Mesothelial cell of epicardium (in vitro differentiated cells): ENCODE measurements at regions not wholly inside any gene's neighbourhood (a gene's known extent, or its start where the extent isn't known, plus 50 kb on each side); places are given as distances from the start of the nearest gene placed in this dataset.

ENCODE experiments used
- DNase-seq, 2 experiments: peaks; one replicate each; pipeline ENCODE4 v3.0.0; 2021; ENCODE audit warnings: low spot score in 2 of 2; ENCODE audit not compliant: unreplicated experiment in 2 of 2
- H3K27ac Mint-ChIP-seq: 2 replicates; pipeline ENCODE4 v1.8.0; 2021; ENCODE audit warnings: mixed read lengths
- H3K27me3 Mint-ChIP-seq: 2 replicates; pipeline ENCODE4 v1.8.0; 2021; ENCODE audit warnings: low read depth, mixed read lengths
- H3K36me3 Mint-ChIP-seq: 2 replicates; pipeline ENCODE4 v1.8.0; 2021; ENCODE audit warnings: mixed read lengths
- H3K4me1 Mint-ChIP-seq: 2 replicates; pipeline ENCODE4 v1.8.0; 2021; ENCODE audit warnings: mixed read lengths
- H3K4me3 Mint-ChIP-seq: 2 replicates; pipeline ENCODE4 v1.8.0; 2021; ENCODE audit warnings: mild to moderate bottlenecking, moderate library complexity, mixed read lengths
- H3K9me3 Mint-ChIP-seq: 2 replicates; pipeline ENCODE4 v1.8.0; 2021; ENCODE audit warnings: mixed read lengths
- TF ChIP-seq, protein P1 (sequence below): fragments of 200-600 bp; sonication (generic); IDR thresholded peaks from one replicate; pipeline ENCODE4 v1.5.0; 2021; ENCODE audit warnings: antibody characterized with exemption; ENCODE audit not compliant: unreplicated experiment

DNA sequence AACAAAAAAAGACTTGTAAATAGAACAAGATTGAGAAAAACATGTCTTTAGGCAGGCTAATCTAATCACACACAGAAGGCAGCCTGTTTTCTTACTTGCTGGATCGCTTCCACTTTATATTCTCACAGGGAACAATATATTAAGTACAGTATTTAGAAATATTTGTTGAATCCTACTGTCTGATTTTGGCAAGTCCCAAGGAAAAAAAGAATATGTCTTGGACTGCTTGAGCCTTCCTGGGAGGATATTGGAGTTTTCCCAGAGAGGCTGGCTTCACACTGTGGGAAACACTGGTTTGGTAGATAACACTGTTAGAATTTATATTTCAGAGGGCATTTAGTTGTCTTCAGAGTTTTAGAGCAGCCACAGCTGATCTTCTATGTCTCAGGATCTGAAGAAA, 229.7 kb downstream of the PRL start:
- Mint-ChIP-seq H3K4me1 (peaks cover 55% of the 10 kb centered on the region), H3K9me3 (no peaks in the 10 kb centered on the region), H3K36me3 (peaks cover 17% of the 10 kb centered on the region), H3K27me3 (no peaks in the 10 kb centered on the region), H3K4me3 (no peak overlapping the region), H3K27ac (peak overlapping the region; percentile 65)
- TF ChIP-seq, protein P1, sequence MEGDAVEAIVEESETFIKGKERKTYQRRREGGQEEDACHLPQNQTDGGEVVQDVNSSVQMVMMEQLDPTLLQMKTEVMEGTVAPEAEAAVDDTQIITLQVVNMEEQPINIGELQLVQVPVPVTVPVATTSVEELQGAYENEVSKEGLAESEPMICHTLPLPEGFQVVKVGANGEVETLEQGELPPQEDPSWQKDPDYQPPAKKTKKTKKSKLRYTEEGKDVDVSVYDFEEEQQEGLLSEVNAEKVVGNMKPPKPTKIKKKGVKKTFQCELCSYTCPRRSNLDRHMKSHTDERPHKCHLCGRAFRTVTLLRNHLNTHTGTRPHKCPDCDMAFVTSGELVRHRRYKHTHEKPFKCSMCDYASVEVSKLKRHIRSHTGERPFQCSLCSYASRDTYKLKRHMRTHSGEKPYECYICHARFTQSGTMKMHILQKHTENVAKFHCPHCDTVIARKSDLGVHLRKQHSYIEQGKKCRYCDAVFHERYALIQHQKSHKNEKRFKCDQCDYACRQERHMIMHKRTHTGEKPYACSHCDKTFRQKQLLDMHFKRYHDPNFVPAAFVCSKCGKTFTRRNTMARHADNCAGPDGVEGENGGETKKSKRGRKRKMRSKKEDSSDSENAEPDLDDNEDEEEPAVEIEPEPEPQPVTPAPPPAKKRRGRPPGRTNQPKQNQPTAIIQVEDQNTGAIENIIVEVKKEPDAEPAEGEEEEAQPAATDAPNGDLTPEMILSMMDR, result no peak
- DNase-seq, result no peak

DNA sequence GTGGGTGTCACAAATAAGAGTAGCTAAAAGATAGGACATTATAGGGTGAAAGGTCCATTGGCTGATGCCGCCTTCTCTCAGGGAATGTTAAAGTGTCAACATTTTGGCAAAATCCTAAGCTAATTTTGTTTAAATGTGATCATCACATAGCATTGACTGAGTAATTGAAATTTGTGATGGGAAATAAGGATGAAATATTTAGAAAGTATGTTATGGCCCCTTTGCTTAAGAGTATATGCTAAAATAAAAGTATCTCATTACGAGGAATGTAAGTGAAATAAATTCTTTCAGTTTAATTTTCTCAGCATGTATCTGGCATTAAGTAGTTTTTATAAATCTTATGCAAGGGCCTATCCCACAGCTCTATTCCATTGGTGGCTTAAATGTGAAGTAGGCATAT, 229.2 kb downstream of the PRL start:
- TF ChIP-seq, protein P1, result no peak
- H3K27ac Mint-ChIP-seq, result peak overlapping the region; percentile 65
- no peaks in the 10 kb centered on the region for H3K9me3 Mint-ChIP-seq
- H3K36me3 Mint-ChIP-seq, result peaks cover 12% of the 10 kb centered on the region
- H3K4me3 Mint-ChIP-seq, result no peak overlapping the region
- H3K4me1 Mint-ChIP-seq, result peaks cover 59% of the 10 kb centered on the region
- DNase-seq, result no peak
- no peaks in the 10 kb centered on the region for H3K27me3 Mint-ChIP-seq

DNA sequence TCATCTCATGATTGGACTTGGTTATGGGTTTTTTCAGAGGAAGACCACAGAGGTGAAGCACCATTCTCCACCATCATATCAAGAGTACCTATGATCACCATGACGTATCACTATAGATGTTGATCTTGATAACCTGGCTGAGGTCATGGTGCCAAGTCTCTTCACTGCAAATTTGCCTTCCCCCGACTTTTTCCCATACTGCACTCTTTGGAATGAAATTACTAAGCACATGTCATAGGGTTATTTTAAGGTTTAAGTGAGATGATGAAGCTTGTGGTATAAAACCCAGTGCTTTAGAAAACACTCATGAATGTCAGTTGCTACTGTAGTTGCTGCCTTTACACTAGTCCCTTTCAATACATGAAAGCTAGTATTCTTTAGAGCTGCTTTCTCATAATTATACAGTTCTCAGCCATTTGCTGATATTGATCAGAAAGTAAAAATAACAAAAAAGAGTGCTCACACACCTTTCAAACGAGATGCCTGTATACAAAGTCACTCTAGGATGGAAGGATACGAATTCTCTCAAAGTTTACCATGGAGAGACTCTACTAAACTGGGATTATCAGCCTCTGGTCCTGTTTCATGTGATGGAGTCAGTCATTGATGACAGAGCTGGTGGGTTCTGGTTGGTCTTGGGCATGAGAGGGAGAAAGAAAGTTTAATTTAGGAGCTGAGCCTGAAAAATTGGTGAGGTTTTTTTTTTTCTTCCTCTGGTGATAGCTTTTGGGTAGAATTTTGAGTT, 228.1 kb downstream of the PRL start:
- Mint-ChIP-seq H3K4me1 (peaks cover 69% of the 10 kb centered on the region), H3K27ac (peak overlapping the region; percentile 70)

DNA sequence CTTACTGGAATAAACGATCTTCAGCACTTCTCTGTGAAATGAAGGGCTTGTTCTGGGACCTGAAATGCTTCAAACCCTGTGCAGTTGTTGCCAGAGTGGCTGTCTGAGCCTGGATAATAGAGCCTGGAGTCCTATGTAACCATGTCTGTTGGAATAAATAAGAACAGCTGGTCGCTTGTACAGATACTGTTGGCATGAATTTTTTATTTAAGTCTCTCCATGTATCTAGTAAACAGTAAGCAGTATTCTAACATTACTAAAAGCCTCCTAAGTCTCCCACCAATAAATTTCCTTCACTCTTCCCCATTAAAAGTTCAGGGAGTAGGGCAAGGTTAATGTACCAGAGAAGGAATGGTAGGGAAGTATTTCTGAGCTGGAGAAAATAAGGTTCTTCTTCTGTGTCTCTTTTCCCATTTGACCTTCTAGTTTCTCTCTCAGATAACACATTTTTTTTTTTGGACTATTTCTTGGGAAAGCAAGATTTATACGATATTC, 227.5 kb downstream of the PRL start:
- H3K36me3 Mint-ChIP-seq, result peaks cover 13% of the 10 kb centered on the region
- DNase-seq, result no peak
- H3K27me3 Mint-ChIP-seq, result no peaks in the 10 kb centered on the region
- peaks cover 75% of the 10 kb centered on the region for H3K4me1 Mint-ChIP-seq
- peaks cover 2% of the 10 kb centered on the region for H3K9me3 Mint-ChIP-seq
- peak overlapping the region; percentile 91 for H3K27ac Mint-ChIP-seq
- TF ChIP-seq, protein P1, result no peak
- no peak overlapping the region for H3K4me3 Mint-ChIP-seq

More for the DNA sequence above, 228.1 kb downstream of the PRL start:
- peaks cover 10% of the 10 kb centered on the region for H3K36me3 Mint-ChIP-seq
- no peak for DNase-seq
- TF ChIP-seq, protein P1, result no peak
- H3K4me3 Mint-ChIP-seq, result no peak overlapping the region
- H3K27me3 Mint-ChIP-seq, result no peaks in the 10 kb centered on the region
- no peaks in the 10 kb centered on the region for H3K9me3 Mint-ChIP-seq

DNA sequence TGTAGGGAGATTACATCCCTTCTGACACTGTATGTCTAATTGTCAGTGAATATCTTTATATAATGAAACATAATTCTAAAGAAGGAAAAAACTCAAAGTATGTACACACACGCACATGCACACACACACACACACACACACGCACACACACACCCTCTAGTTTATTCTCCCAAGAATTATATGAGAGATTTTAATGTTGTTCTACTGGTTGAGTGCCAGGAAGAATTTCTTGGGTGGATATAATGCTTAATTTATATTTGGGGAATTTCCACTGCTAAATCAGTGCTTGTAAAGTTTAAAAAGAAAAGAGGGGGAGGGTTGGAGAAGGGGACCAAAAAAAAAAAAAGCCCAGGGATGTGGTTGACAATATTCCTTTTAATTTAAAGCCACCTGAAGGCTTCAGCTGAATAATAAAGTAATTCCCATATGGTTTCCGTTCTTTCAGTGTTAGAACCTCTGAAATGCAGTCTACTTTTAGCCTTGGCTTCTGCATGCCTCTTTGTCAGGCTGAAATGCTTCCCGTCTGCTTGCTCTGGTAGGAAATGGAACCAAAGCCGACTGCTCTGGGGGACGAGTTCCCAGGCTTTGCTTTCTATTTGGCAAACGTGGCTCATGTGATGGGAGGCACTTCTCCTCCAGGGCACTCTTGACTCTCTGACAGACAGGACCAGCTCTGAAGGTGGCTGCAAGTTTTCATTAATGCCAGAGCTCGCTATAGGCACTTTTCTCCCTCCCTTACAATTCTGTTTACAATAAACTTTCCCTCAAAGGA, 225.4 kb downstream of the PRL start:
- TF ChIP-seq, protein P1, result no peak
- peaks cover 7% of the 10 kb centered on the region for H3K9me3 Mint-ChIP-seq
- peaks cover 23% of the 10 kb centered on the region for H3K36me3 Mint-ChIP-seq
- H3K4me1 Mint-ChIP-seq, result peaks cover 69% of the 10 kb centered on the region
- peak in 1 of 2 experiments; percentile 40 for DNase-seq
- H3K27ac Mint-ChIP-seq, result peak overlapping the region; percentile 93
- H3K4me3 Mint-ChIP-seq, result peak overlapping the region; percentile 44
- H3K27me3 Mint-ChIP-seq, result no peaks in the 10 kb centered on the region
